ENCODE measurements at regions not wholly inside any gene's neighbourhood (a gene's known extent, or its start where the extent isn't known, plus 50 kb on each side); places are given as distances from the start of the nearest gene placed in this dataset.

GRCh38 chr6:4561773-4562400 is 214.3 kb upstream of the CDYL start:
- H3K9me3 ChIP-seq (ENCODE audit: control insufficient read depth, low read length), result no peaks in the 10 kb centered on the region
- no peaks in the 10 kb centered on the region for H3K27me3 ChIP-seq (ENCODE audit: control insufficient read depth, insufficient read depth, low read length, poor library complexity, severe bottlenecking)
- H3K27ac Mint-ChIP-seq, result no peak overlapping the region
- H3K4me1 ChIP-seq (ENCODE audit: control insufficient read depth, insufficient read depth, low read length), result no peaks in the 10 kb centered on the region
- no peak overlapping the region for H3K4me3 ChIP-seq (ENCODE audit: low read length)
- H3K36me3 ChIP-seq (ENCODE audit: control insufficient read depth, insufficient read depth, low read length), result no peaks in the 10 kb centered on the region
- H3K36me3 Mint-ChIP-seq (ENCODE audit: low read depth), result no peaks in the 10 kb centered on the region
- 90 to 95% methylated on average over 4 to 6 of the region's 6 CpGs for WGBS, 2 experiments (ENCODE audit: insufficient coverage in 1 of 2, insufficient read length in 1 of 2)
- no peak for DNase-seq
- no peak for TF ChIP-seq CTCF (conservative IDR thresholded peaks at IDR 0.05)
- no peak overlapping the region for H3K27ac ChIP-seq (ENCODE audit: low read depth, low read length)
- H3K4me1 Mint-ChIP-seq, result no peaks in the 10 kb centered on the region
- H3K27me3 Mint-ChIP-seq (ENCODE audit: insufficient read depth), result no peaks in the 10 kb centered on the region
- H3K9ac ChIP-seq (ENCODE audit: extremely low read depth, low read length, poor library complexity, severe bottlenecking), result no peak overlapping the region
- no peaks in the 10 kb centered on the region for H3K9me3 Mint-ChIP-seq
- no peak overlapping the region for H3K4me3 Mint-ChIP-seq

- Histone ChIP-seq H3K4me1 (ENCODE audit: control insufficient read depth, insufficient read depth, low read length) (no peaks in the 10 kb centered on the region), H3K9me3 (ENCODE audit: control insufficient read depth, low read length) (no peaks in the 10 kb centered on the region), H3K27ac (ENCODE audit: low read depth, low read length) (no peak overlapping the region), H3K27me3 (ENCODE audit: control insufficient read depth, insufficient read depth, low read length, poor library complexity, severe bottlenecking) (no peaks in the 10 kb centered on the region), H3K4me3 (ENCODE audit: low read length) (no peak overlapping the region), H3K36me3 (ENCODE audit: control insufficient read depth, insufficient read depth, low read length) (no peaks in the 10 kb centered on the region), H3K9ac (ENCODE audit: extremely low read depth, low read length, poor library complexity, severe bottlenecking) (no peak overlapping the region)
- Mint-ChIP-seq H3K27me3 (ENCODE audit: insufficient read depth) (no peaks in the 10 kb centered on the region), H3K4me3 (no peak overlapping the region), H3K9me3 (no peaks in the 10 kb centered on the region), H3K4me1 (no peaks in the 10 kb centered on the region), H3K27ac (no peak overlapping the region), H3K36me3 (ENCODE audit: low read depth) (no peaks in the 10 kb centered on the region)
- TF ChIP-seq CTCF (conservative IDR thresholded peaks at IDR 0.05), result no peak
- no peak for DNase-seq
- 83 to 94% methylated on average over 2 to 3 of the region's 3 CpGs for WGBS, 2 experiments (ENCODE audit: insufficient coverage in 1 of 2, insufficient read length in 1 of 2)
Observed at GRCh38 chr6:4561078-4561435, 215.1 kb upstream of the CDYL start.

- H3K9ac ChIP-seq (ENCODE audit: extremely low read depth, low read length, poor library complexity, severe bottlenecking), result no peak overlapping the region
- no peaks in the 10 kb centered on the region for H3K4me1 Mint-ChIP-seq
- no peak for DNase-seq
- no peak overlapping the region for H3K4me3 ChIP-seq (ENCODE audit: low read length)
- H3K27me3 Mint-ChIP-seq (ENCODE audit: insufficient read depth), result no peaks in the 10 kb centered on the region
- H3K9me3 Mint-ChIP-seq, result no peaks in the 10 kb centered on the region
- no peaks in the 10 kb centered on the region for H3K27me3 ChIP-seq (ENCODE audit: control insufficient read depth, insufficient read depth, low read length, poor library complexity, severe bottlenecking)
- no peak overlapping the region for H3K27ac Mint-ChIP-seq
- 92 to 95% methylated on average over 6 to 13 of the region's 13 CpGs for WGBS, 2 experiments (ENCODE audit: insufficient coverage in 1 of 2, insufficient read length in 1 of 2)
- no peak overlapping the region for H3K27ac ChIP-seq (ENCODE audit: low read depth, low read length)
- no peak for TF ChIP-seq CTCF (conservative IDR thresholded peaks at IDR 0.05)
- H3K4me3 Mint-ChIP-seq, result no peak overlapping the region
- no peaks in the 10 kb centered on the region for H3K36me3 ChIP-seq (ENCODE audit: control insufficient read depth, insufficient read depth, low read length)
- no peaks in the 10 kb centered on the region for H3K36me3 Mint-ChIP-seq (ENCODE audit: low read depth)
- H3K9me3 ChIP-seq (ENCODE audit: control insufficient read depth, low read length), result no peaks in the 10 kb centered on the region
- H3K4me1 ChIP-seq (ENCODE audit: control insufficient read depth, insufficient read depth, low read length), result no peaks in the 10 kb centered on the region
Observed at GRCh38 chr6:4560221-4561077, 215.8 kb upstream of the CDYL start.

Measured in endodermal cell (in vitro differentiated cells).